HUES48 (cell line): ENCODE measurements at regions not wholly inside any gene's neighbourhood (a gene's known extent, or its start where the extent isn't known, plus 50 kb on each side); places are given as distances from the start of the nearest gene placed in this dataset.

Experiments
- H3K27ac ChIP-seq: one replicate; pipeline ENCODE4 v1.7.0; 2013; ENCODE audit warnings: low read depth, low read length, inconsistent platforms
- H3K27me3 ChIP-seq: 2 replicates; pipeline ENCODE4 v1.6.1; 2013; ENCODE audit warnings: mild to moderate bottlenecking, low read length; ENCODE audit not compliant: control insufficient read depth, insufficient read depth
- H3K36me3 ChIP-seq: 2 replicates; pipeline ENCODE4 v1.6.1; 2013; ENCODE audit warnings: low read length; ENCODE audit not compliant: control insufficient read depth, insufficient read depth
- H3K4me1 ChIP-seq: 2 replicates; pipeline ENCODE4 v1.6.1; 2013; ENCODE audit warnings: mild to moderate bottlenecking, low read length; ENCODE audit not compliant: control insufficient read depth, insufficient read depth
- H3K4me3 ChIP-seq: 2 replicates; pipeline ENCODE4 v1.5.1; 2013; ENCODE audit warnings: mild to moderate bottlenecking, low read depth, low read length
- H3K9ac ChIP-seq: 2 replicates; pipeline ENCODE4 v1.6.1; 2013; ENCODE audit warnings: mild to moderate bottlenecking, low read depth, low read length, moderate library complexity
- H3K9me3 ChIP-seq: 2 replicates; pipeline ENCODE4 v1.6.1; 2013; ENCODE audit warnings: low read length; ENCODE audit not compliant: control insufficient read depth, insufficient read depth

GRCh38 chr7:44541-44896 lies 147.9 kb upstream of the FAM20C start:
- Histone ChIP-seq H3K4me1 (no peaks in the 10 kb centered on the region), H3K27me3 (peaks cover 8% of the 10 kb centered on the region; the same call in 1 of the 2 replicates), H3K9ac (no peak overlapping the region), H3K36me3 (no peaks in the 10 kb centered on the region), H3K4me3 (no peak overlapping the region), H3K9me3 (no peaks in the 10 kb centered on the region), H3K27ac (no peak overlapping the region)

- Histone ChIP-seq H3K4me1 (no peaks in the 10 kb centered on the region), H3K36me3 (no peaks in the 10 kb centered on the region), H3K9me3 (no peaks in the 10 kb centered on the region), H3K4me3 (no peak overlapping the region), H3K27me3 (peaks cover 8% of the 10 kb centered on the region; the same call in 1 of the 2 replicates), H3K27ac (no peak overlapping the region), H3K9ac (no peak overlapping the region)
These were observed 147.0 kb upstream of the FAM20C start for GRCh38 chr7:45106-46090.

- Histone ChIP-seq H3K4me1 (no peaks in the 10 kb centered on the region), H3K4me3 (no peak overlapping the region)
These were observed 146.1 kb upstream of the FAM20C start for GRCh38 chr7:46123-46829.

GRCh38 chr7:46830-47140 lies 145.6 kb upstream of the FAM20C start:
- H3K9ac ChIP-seq = no peak overlapping the region
- no peaks in the 10 kb centered on the region for H3K9me3 ChIP-seq
- H3K4me3 ChIP-seq = no peak overlapping the region
- H3K27me3 ChIP-seq = peaks cover 5% of the 10 kb centered on the region; the same call in 1 of the 2 replicates
- no peaks in the 10 kb centered on the region for H3K4me1 ChIP-seq
- H3K27ac ChIP-seq = no peak overlapping the region
- H3K36me3 ChIP-seq = no peaks in the 10 kb centered on the region

More at GRCh38 chr7:46123-46829, 146.1 kb upstream of the FAM20C start:
- Histone ChIP-seq H3K9me3 (no peaks in the 10 kb centered on the region), H3K36me3 (no peaks in the 10 kb centered on the region), H3K27ac (no peak overlapping the region), H3K27me3 (peaks cover 8% of the 10 kb centered on the region; the same call in 1 of the 2 replicates), H3K9ac (no peak overlapping the region)

GRCh38 chr7:51456-52068 lies 140.8 kb upstream of the FAM20C start:
- Histone ChIP-seq H3K27me3 (no peaks in the 10 kb centered on the region), H3K27ac (no peak overlapping the region), H3K9me3 (no peaks in the 10 kb centered on the region), H3K4me1 (no peaks in the 10 kb centered on the region), H3K36me3 (no peaks in the 10 kb centered on the region), H3K4me3 (no peak overlapping the region), H3K9ac (no peak overlapping the region)

- no peak overlapping the region for H3K4me3 ChIP-seq
- H3K27ac ChIP-seq = no peak overlapping the region
- H3K4me1 ChIP-seq = no peaks in the 10 kb centered on the region
- no peak overlapping the region for H3K9ac ChIP-seq
- H3K9me3 ChIP-seq = no peaks in the 10 kb centered on the region
- no peaks in the 10 kb centered on the region for H3K36me3 ChIP-seq
- H3K27me3 ChIP-seq = no peaks in the 10 kb centered on the region
These were observed 140.3 kb upstream of the FAM20C start for GRCh38 chr7:52100-52499.

- Histone ChIP-seq H3K4me3 (no peak overlapping the region), H3K9me3 (no peaks in the 10 kb centered on the region), H3K27ac (no peak overlapping the region), H3K36me3 (no peaks in the 10 kb centered on the region), H3K4me1 (peaks cover 6% of the 10 kb centered on the region), H3K27me3 (no peaks in the 10 kb centered on the region), H3K9ac (no peak overlapping the region)
These were observed 138.8 kb upstream of the FAM20C start for GRCh38 chr7:53531-53930.

GRCh38 chr7:54615-55014 lies 137.8 kb upstream of the FAM20C start:
- no peak overlapping the region for H3K4me3 ChIP-seq
- no peaks in the 10 kb centered on the region for H3K9me3 ChIP-seq
- H3K36me3 ChIP-seq = no peaks in the 10 kb centered on the region
- no peaks in the 10 kb centered on the region for H3K27me3 ChIP-seq
- H3K4me1 ChIP-seq = peaks cover 16% of the 10 kb centered on the region
- H3K9ac ChIP-seq = no peak overlapping the region
- no peak overlapping the region for H3K27ac ChIP-seq

GRCh38 chr7:55690-56248 lies 136.6 kb upstream of the FAM20C start:
- no peaks in the 10 kb centered on the region for H3K36me3 ChIP-seq

GRCh38 chr7:56291-56913 lies 136.0 kb upstream of the FAM20C start:
- H3K4me1 ChIP-seq = peaks cover 20% of the 10 kb centered on the region
- no peaks in the 10 kb centered on the region for H3K36me3 ChIP-seq
- no peak overlapping the region for H3K27ac ChIP-seq
- H3K4me3 ChIP-seq = no peak overlapping the region
- no peaks in the 10 kb centered on the region for H3K27me3 ChIP-seq
- no peak overlapping the region for H3K9ac ChIP-seq
- H3K9me3 ChIP-seq = no peaks in the 10 kb centered on the region

More at GRCh38 chr7:55690-56248, 136.6 kb upstream of the FAM20C start:
- no peak overlapping the region for H3K9ac ChIP-seq
- H3K4me1 ChIP-seq = peaks cover 20% of the 10 kb centered on the region
- H3K27ac ChIP-seq = no peak overlapping the region
- no peak overlapping the region for H3K4me3 ChIP-seq
- H3K9me3 ChIP-seq = no peaks in the 10 kb centered on the region
- no peaks in the 10 kb centered on the region for H3K27me3 ChIP-seq
